Neuronal stem cell (in vitro differentiated cells): ENCODE measurements at regions not wholly inside any gene's neighbourhood (a gene's known extent, or its start where the extent isn't known, plus 50 kb on each side); places are given as distances from the start of the nearest gene placed in this dataset.

Experiments used
- DNase-seq: peaks from one replicate; pipeline ENCODE4 v3.0.0-alpha.2; 2013; ENCODE audit warnings: low spot score
- H2AFZ ChIP-seq: one replicate; pipeline ENCODE4 v1.6.1; 2013; ENCODE audit warnings: mild to moderate bottlenecking, low read length, inconsistent platforms
- H2AK5ac ChIP-seq: 2 replicates; pipeline ENCODE4 v1.6.1; 2013; ENCODE audit warnings: low read depth, mild to moderate bottlenecking, inconsistent platforms, low read length, moderate library complexity, mixed read lengths
- H2BK120ac ChIP-seq: 2 replicates; pipeline ENCODE4 v1.6.1; 2013; ENCODE audit warnings: low read depth, mild to moderate bottlenecking, inconsistent platforms, low read length, moderate library complexity, mixed read lengths
- H2BK12ac ChIP-seq: one replicate; pipeline ENCODE4 v1.6.1; 2013; ENCODE audit warnings: low read length, inconsistent platforms
- H2BK15ac ChIP-seq: 2 replicates; pipeline ENCODE4 v1.6.1; 2013; ENCODE audit warnings: mild to moderate bottlenecking, low read length, inconsistent platforms, mixed read lengths
- H2BK5ac ChIP-seq: one replicate; pipeline ENCODE4 v1.6.1; 2013; ENCODE audit warnings: inconsistent platforms, mild to moderate bottlenecking, low read length, moderate library complexity
- H3K14ac ChIP-seq: one replicate; pipeline ENCODE4 v1.6.1; 2013; ENCODE audit warnings: low read length, inconsistent platforms
- H3K18ac ChIP-seq: 2 replicates; pipeline ENCODE4 v1.6.1; 2013; ENCODE audit warnings: low read length, inconsistent platforms
- H3K23ac ChIP-seq: 2 replicates; pipeline ENCODE4 v1.6.1; 2013; ENCODE audit warnings: low read depth, mild to moderate bottlenecking, mixed read lengths, low read length, inconsistent platforms; ENCODE audit not compliant: poor library complexity
- H3K27ac ChIP-seq: replicated peaks from 3 replicates; pipeline ENCODE4 v1.5.1; 2013; ENCODE audit warnings: low read length, inconsistent platforms
- H3K27me3 ChIP-seq, 3 experiments: 2 replicates each; pipeline ENCODE4 v1.6.1; 2013; ENCODE audit warnings: low read length in 3 of 3, mild to moderate bottlenecking in 2 of 3, inconsistent platforms in 1 of 3, low read depth in 1 of 3, mixed read lengths in 1 of 3, moderate library complexity in 1 of 3; ENCODE audit not compliant: control insufficient read depth in 3 of 3, insufficient read depth in 3 of 3
- H3K36me3 ChIP-seq, 2 donors: replicated peaks in 1 of 2; 2 replicates each; pipeline ENCODE4 v1.6.1; 2013; ENCODE audit warnings: low read length in 2 of 2; ENCODE audit not compliant: control insufficient read depth in 2 of 2, insufficient read depth in 2 of 2
- H3K4ac ChIP-seq: 2 replicates; pipeline ENCODE4 v1.6.1; 2013; ENCODE audit warnings: inconsistent platforms, mild to moderate bottlenecking, low read length, moderate library complexity
- H3K4me1 ChIP-seq, 2 donors: 1 replicate in 1 of 2; 2 replicates in 1 of 2; pipeline ENCODE4 v1.6.1; 2013; ENCODE audit warnings: low read length in 2 of 2, low read depth in 1 of 2; ENCODE audit not compliant: control insufficient read depth in 2 of 2, insufficient read depth in 1 of 2
- H3K4me2 ChIP-seq: one replicate; pipeline ENCODE4 v1.6.1; 2013; ENCODE audit warnings: mild to moderate bottlenecking, low read length, inconsistent platforms; ENCODE audit not compliant: insufficient read depth, poor library complexity, severe bottlenecking
- H3K4me3 ChIP-seq, 2 donors: 2 replicates each; pipeline ENCODE4 v1.5.1; 2013; ENCODE audit warnings: low read length in 2 of 2, mild to moderate bottlenecking in 2 of 2, inconsistent platforms in 1 of 2, moderate library complexity in 1 of 2
- H3K79me1 ChIP-seq: one replicate; pipeline ENCODE4 v1.6.1; 2013; ENCODE audit warnings: low read depth, mild to moderate bottlenecking, inconsistent platforms, low read length, moderate library complexity
- H3K9ac ChIP-seq: one replicate; pipeline ENCODE4 v1.6.1; 2013; ENCODE audit warnings: mild to moderate bottlenecking, low read depth, low read length, inconsistent platforms; ENCODE audit not compliant: poor library complexity
- H3K9me3 ChIP-seq, 2 donors: replicated peaks in 1 of 2; 2 replicates each; pipeline versions ENCODE3 to v1.6.1; 2013; ENCODE audit warnings: low read length in 2 of 2, mild to moderate bottlenecking in 2 of 2, inconsistent platforms in 1 of 2, low read depth in 1 of 2, mixed read lengths in 1 of 2, moderate library complexity in 1 of 2; ENCODE audit not compliant: control insufficient read depth in 2 of 2, insufficient read depth in 1 of 2
- H4K8ac ChIP-seq: one replicate; pipeline ENCODE4 v1.6.1; 2013; ENCODE audit warnings: low read depth, mild to moderate bottlenecking, inconsistent platforms, low read length, moderate library complexity
- H4K91ac ChIP-seq: one replicate; pipeline ENCODE4 v1.6.1; 2013; ENCODE audit warnings: low read length, low read depth, mild to moderate bottlenecking, inconsistent platforms; ENCODE audit not compliant: poor library complexity
- WGBS, 2 donors: extraction: QIAGEN DNeasy Blood & Tissue Kit; methylation state at CpG; one replicate each; pipeline ENCODE4 v1.1.7; 2013; ENCODE audit warnings: missing lambda C conversion rate in 2 of 2, mixed read lengths in 1 of 2; ENCODE audit not compliant: insufficient read length in 2 of 2, insufficient replicate concordance in 1 of 2; ENCODE audit errors: extremely low coverage in 2 of 2; 5-methylcytosine and 5-hydroxymethylcytosine counted together

GRCh38 chr4:60250657-60251056 is 949.5 kb upstream of the ADGRL3 start:
- Histone ChIP-seq H3K79me1 (no peaks in the 10 kb centered on the region), H2BK5ac (no peak overlapping the region), H3K4me3 (no peak overlapping the region), H3K4me2 (no peak overlapping the region), H2BK120ac (no peak overlapping the region), H3K23ac (no peak overlapping the region), H4K91ac (no peak overlapping the region), H3K36me3 (no peaks in the 10 kb centered on the region), H3K27ac (no peak overlapping the region), H2BK15ac (no peak overlapping the region), H3K9me3 (no peaks in the 10 kb centered on the region), H2AK5ac (no peak overlapping the region), H3K18ac (no peak overlapping the region), H3K9ac (no peak overlapping the region), H4K8ac (no peak overlapping the region), H3K4me1 (no peaks in the 10 kb centered on the region), H3K27me3 (no peaks in the 10 kb centered on the region), H2AFZ (no peak overlapping the region), H2BK12ac (no peak overlapping the region), H3K4ac (no peak overlapping the region), H3K14ac (no peak overlapping the region)
- WGBS, 2 donors, result no CpG with 5 or more reads among the region's 1 CpG
- DNase-seq, result no peak

- Histone ChIP-seq H3K14ac (no peak overlapping the region), H2BK15ac (no peak overlapping the region), H2BK120ac (no peak overlapping the region), H3K4me1 (no peaks in the 10 kb centered on the region), H4K8ac (no peak overlapping the region), H3K4ac (no peak overlapping the region), H3K36me3 (no peaks in the 10 kb centered on the region), H2AFZ (no peak overlapping the region), H4K91ac (no peak overlapping the region), H2AK5ac (no peak overlapping the region), H3K27ac (no peak overlapping the region), H3K9ac (no peak overlapping the region), H3K27me3 (no peaks in the 10 kb centered on the region), H3K4me3 (no peak overlapping the region), H2BK5ac (no peak overlapping the region), H2BK12ac (no peak overlapping the region), H3K9me3 (no peaks in the 10 kb centered on the region), H3K18ac (no peak overlapping the region), H3K79me1 (no peaks in the 10 kb centered on the region), H3K23ac (no peak overlapping the region), H3K4me2 (no peak overlapping the region)
- WGBS, 2 donors, result no CpG with 5 or more reads among the region's 5 CpGs
- no peak for DNase-seq
Observed at GRCh38 chr4:60259781-60260180, 940.3 kb upstream of the ADGRL3 start.

GRCh38 chr4:60266505-60266904 is 933.6 kb upstream of the ADGRL3 start:
- Histone ChIP-seq H2AK5ac (no peak overlapping the region), H4K91ac (no peak overlapping the region)
- WGBS, 2 donors, result no CpG with 5 or more reads among the region's 1 CpG

DNA sequence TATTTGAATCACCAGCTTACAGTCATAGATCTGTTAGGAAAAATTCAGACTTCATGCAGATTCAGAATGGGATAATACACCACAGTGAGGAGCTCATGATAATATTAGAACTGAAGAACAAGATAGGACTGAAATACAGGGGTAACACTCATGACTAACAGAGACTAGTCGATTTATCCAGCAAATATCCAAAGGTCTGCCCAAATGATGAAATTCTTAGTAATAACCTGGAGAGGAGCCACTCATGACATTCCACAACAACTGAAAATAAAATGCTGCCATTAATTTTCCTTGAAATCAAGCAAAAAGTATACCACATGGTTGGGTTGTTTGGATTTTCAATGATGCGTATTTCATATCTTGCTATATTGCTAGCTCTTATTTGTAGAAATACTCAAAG is 903.7 kb upstream of the ADGRL3 start:
- Histone ChIP-seq H3K18ac (no peak overlapping the region), H3K4ac (no peak overlapping the region), H3K4me2 (no peak overlapping the region), H3K79me1 (no peaks in the 10 kb centered on the region), H3K36me3 (no peaks in the 10 kb centered on the region), H4K91ac (no peak overlapping the region), H2BK12ac (no peak overlapping the region), H2BK5ac (no peak overlapping the region), H3K4me3 (no peak overlapping the region), H3K23ac (no peak overlapping the region), H4K8ac (no peak overlapping the region), H2AFZ (no peak overlapping the region), H3K9ac (no peak overlapping the region), H2AK5ac (no peak overlapping the region), H3K14ac (no peak overlapping the region), H2BK15ac (no peak overlapping the region), H3K27me3 (no peaks in the 10 kb centered on the region), H2BK120ac (no peak overlapping the region), H3K9me3 (no peaks in the 10 kb centered on the region), H3K27ac (no peak overlapping the region), H3K4me1 (no peaks in the 10 kb centered on the region)
- no CpG with 5 or more reads among the region's 2 CpGs for WGBS, 2 donors
- no peak for DNase-seq

More at GRCh38 chr4:60266505-60266904, 933.6 kb upstream of the ADGRL3 start:
- no peak overlapping the region for H3K23ac ChIP-seq
- no peak overlapping the region for H2BK120ac ChIP-seq
- no peak overlapping the region for H2BK12ac ChIP-seq
- H2AFZ ChIP-seq, result no peak overlapping the region
- H2BK15ac ChIP-seq, result no peak overlapping the region
- no peaks in the 10 kb centered on the region for H3K4me1 ChIP-seq
- H3K4me3 ChIP-seq, result no peak overlapping the region
- no peak for DNase-seq
- no peak overlapping the region for H3K18ac ChIP-seq
- H3K27me3 ChIP-seq, result no peaks in the 10 kb centered on the region
- H3K4me2 ChIP-seq, result no peak overlapping the region
- no peak overlapping the region for H3K14ac ChIP-seq
- H3K9ac ChIP-seq, result no peak overlapping the region
- no peak overlapping the region for H3K4ac ChIP-seq
- no peaks in the 10 kb centered on the region for H3K9me3 ChIP-seq
- H3K27ac ChIP-seq, result no peak overlapping the region
- H2BK5ac ChIP-seq, result no peak overlapping the region
- no peaks in the 10 kb centered on the region for H3K79me1 ChIP-seq
- H3K36me3 ChIP-seq, result no peaks in the 10 kb centered on the region
- no peak overlapping the region for H4K8ac ChIP-seq
